ENCODE measurements at regions not wholly inside any gene's neighbourhood (a gene's known extent, or its start where the extent isn't known, plus 50 kb on each side); places are given as distances from the start of the nearest gene placed in this dataset.

GRCh38 chr11:130622141-130622542 is 173.7 kb downstream of the ADAMTS15 start:
- H3K27me3 Mint-ChIP-seq (ENCODE audit: low read depth, poor library complexity), result peaks cover 10% of the 10 kb centered on the region
- H3K27ac Mint-ChIP-seq, result peak overlapping the region; percentile 13
- peaks cover 12% of the 10 kb centered on the region for H3K9me3 Mint-ChIP-seq
- DNase-seq, result no peak
- no peaks in the 10 kb centered on the region for H3K36me3 Mint-ChIP-seq (ENCODE audit: low read depth)
- H3K4me1 Mint-ChIP-seq, result peaks cover 38% of the 10 kb centered on the region
- H3K4me3 Mint-ChIP-seq, result no peak overlapping the region
- no peak for TF ChIP-seq CTCF (IDR thresholded peaks at IDR 0.05)

- peaks cover 42% of the 10 kb centered on the region for H3K4me1 Mint-ChIP-seq
- no peak for DNase-seq
- H3K36me3 Mint-ChIP-seq (ENCODE audit: low read depth), result no peaks in the 10 kb centered on the region
- H3K27ac Mint-ChIP-seq, result peak overlapping the region; percentile 79
- H3K27me3 Mint-ChIP-seq (ENCODE audit: low read depth, poor library complexity), result peaks cover 10% of the 10 kb centered on the region
- no peak for TF ChIP-seq CTCF (IDR thresholded peaks at IDR 0.05)
- no peak overlapping the region for H3K4me3 Mint-ChIP-seq
- H3K9me3 Mint-ChIP-seq, result peaks cover 6% of the 10 kb centered on the region
Observed at GRCh38 chr11:130623670-130624668, 175.5 kb downstream of the ADAMTS15 start.

- Mint-ChIP-seq H3K9me3 (no peaks in the 10 kb centered on the region), H3K27ac (no peak overlapping the region), H3K4me1 (peaks cover 45% of the 10 kb centered on the region), H3K4me3 (no peak overlapping the region), H3K36me3 (ENCODE audit: low read depth) (no peaks in the 10 kb centered on the region), H3K27me3 (ENCODE audit: low read depth, poor library complexity) (peaks cover 10% of the 10 kb centered on the region)
- DNase-seq, result no peak
- TF ChIP-seq CTCF (IDR thresholded peaks at IDR 0.05), result no peak
Observed at GRCh38 chr11:130624971-130625544, 176.6 kb downstream of the ADAMTS15 start.

GRCh38 chr11:130625578-130626306 is 177.3 kb downstream of the ADAMTS15 start:
- no peak for TF ChIP-seq CTCF (IDR thresholded peaks at IDR 0.05)
- no peak overlapping the region for H3K27ac Mint-ChIP-seq
- peaks cover 45% of the 10 kb centered on the region for H3K4me1 Mint-ChIP-seq
- peaks cover 7% of the 10 kb centered on the region for H3K27me3 Mint-ChIP-seq (ENCODE audit: low read depth, poor library complexity)
- H3K36me3 Mint-ChIP-seq (ENCODE audit: low read depth), result no peaks in the 10 kb centered on the region
- H3K9me3 Mint-ChIP-seq, result no peaks in the 10 kb centered on the region
- no peak for DNase-seq
- no peak overlapping the region for H3K4me3 Mint-ChIP-seq

- TF ChIP-seq CTCF (IDR thresholded peaks at IDR 0.05), result no peak
- H3K27ac Mint-ChIP-seq, result no peak overlapping the region
- peaks cover 9% of the 10 kb centered on the region for H3K27me3 Mint-ChIP-seq (ENCODE audit: low read depth, poor library complexity)
- no peak overlapping the region for H3K4me3 Mint-ChIP-seq
- H3K9me3 Mint-ChIP-seq, result no peaks in the 10 kb centered on the region
- peaks cover 34% of the 10 kb centered on the region for H3K4me1 Mint-ChIP-seq
- no peak for DNase-seq
- H3K36me3 Mint-ChIP-seq (ENCODE audit: low read depth), result no peaks in the 10 kb centered on the region
Observed at GRCh38 chr11:130629039-130629438, 180.6 kb downstream of the ADAMTS15 start.
